H1 (cell line): ENCODE measurements at regions not wholly inside any gene's neighbourhood (a gene's known extent, or its start where the extent isn't known, plus 50 kb on each side); places are given as distances from the start of the nearest gene placed in this dataset.

Source experiments
- CTCF ChIA-PET: fragments of 300-600 bp; sonication (Branson Sonifier 250); formaldehyde crosslinking; loops from one replicate; lab custom pipeline; 2021; ENCODE audit not compliant: partially characterized antibody; lab: Charles Lee
- POLR2A ChIA-PET: fragments of 300-600 bp; sonication (Branson Sonifier 250); formaldehyde crosslinking; loops from one replicate; lab custom pipeline; 2021; ENCODE audit warnings: inconsistent platforms; ENCODE audit not compliant: partially characterized antibody; lab: Charles Lee
- DNase-seq, 2 experiments: peaks; one replicate each; pipeline versions ENCODE4 v3.0.0 to v3.0.0-alpha.2; 2010 to 2022; ENCODE audit warnings: low spot score in 2 of 2, low read depth in 1 of 2, mixed read lengths in 1 of 2
- FAIRE-seq: peaks from 2 replicates; lab custom pipeline; 2011; peaks lifted over from hg19 to GRCh38; lab: Jason Lieb, UNC
- H2AFZ ChIP-seq: 2 replicates; pipeline ENCODE4 v1.8.1; 2012; ENCODE audit warnings: low read length, inconsistent platforms
- H2AK5ac ChIP-seq: 2 replicates; pipeline ENCODE4 v1.6.1; 2013; ENCODE audit warnings: low read depth, low read length
- H2BK120ac ChIP-seq: replicated peaks from 2 replicates; pipeline ENCODE3; 2013; ENCODE audit warnings: low read depth, low read length, inconsistent platforms
- H2BK12ac ChIP-seq: 2 replicates; pipeline ENCODE4 v1.6.1; 2013; ENCODE audit warnings: low read depth, low read length
- H2BK15ac ChIP-seq: 2 replicates; pipeline ENCODE4 v1.6.1; 2013; ENCODE audit warnings: low read length
- H2BK20ac ChIP-seq: 2 replicates; pipeline ENCODE4 v1.6.1; 2013; ENCODE audit warnings: low read length
- H2BK5ac ChIP-seq: 2 replicates; pipeline ENCODE4 v1.6.1; 2013; ENCODE audit warnings: low read depth, low read length
- H3K14ac ChIP-seq: 2 replicates; pipeline ENCODE4 v1.6.1; 2013; ENCODE audit warnings: inconsistent platforms; ENCODE audit not compliant: insufficient read length
- H3K18ac ChIP-seq: 2 replicates; pipeline ENCODE4 v1.6.1; 2013; ENCODE audit warnings: low read length; ENCODE audit errors: extremely low read depth
- H3K23ac ChIP-seq: 2 replicates; pipeline ENCODE4 v1.6.1; 2013; ENCODE audit warnings: inconsistent platforms; ENCODE audit not compliant: insufficient read length
- H3K23me2 ChIP-seq: 2 replicates; pipeline ENCODE4 v1.6.1; 2013; ENCODE audit warnings: low read depth, low read length
- H3K27ac ChIP-seq: 2 replicates; pipeline ENCODE4 v1.6.1; 2011; ENCODE audit warnings: low read depth, low read length, inconsistent platforms
- H3K27me3 ChIP-seq, 4 experiments: replicated peaks in 1 of 4; 1 replicate in 1 of 4; 2 replicates in 3 of 4; pipeline versions ENCODE4 v1.6.1 to v1.8.1; 2011 to 2013; ENCODE audit warnings: low read length in 3 of 4, mild to moderate bottlenecking in 3 of 4, inconsistent platforms in 2 of 4, mixed read lengths in 2 of 4, moderate library complexity in 1 of 4; ENCODE audit not compliant: control insufficient read depth in 3 of 4, insufficient read depth in 3 of 4; ENCODE audit errors: extremely low read depth in 1 of 4
- H3K36me3 ChIP-seq, 4 experiments: 2 replicates each; pipeline versions ENCODE4 v1.6.1 to v1.8.1; 2011 to 2013; ENCODE audit warnings: mild to moderate bottlenecking in 4 of 4, low read length in 3 of 4, moderate library complexity in 2 of 4, control low read depth in 1 of 4, inconsistent platforms in 1 of 4; ENCODE audit not compliant: insufficient read depth in 4 of 4, control insufficient read depth in 2 of 4
- H3K4ac ChIP-seq: replicated peaks from 2 replicates; pipeline ENCODE3; 2013; ENCODE audit warnings: low read length, low read depth, mixed read lengths, inconsistent platforms; ENCODE audit not compliant: insufficient read length
- H3K4me1 ChIP-seq, 4 experiments: replicated peaks in 1 of 4; 1 replicate in 1 of 4; 2 replicates in 3 of 4; pipeline versions ENCODE4 v1.6.1 to v1.8.1; 2011 to 2013; ENCODE audit warnings: low read length in 3 of 4, inconsistent platforms in 2 of 4, mixed read lengths in 1 of 4; ENCODE audit not compliant: insufficient read depth in 4 of 4, control insufficient read depth in 3 of 4
- H3K4me2 ChIP-seq, 2 experiments: 2 replicates each; pipeline versions ENCODE4 v1.6.1 to v1.8.1; 2011 to 2013; ENCODE audit warnings: low read depth in 2 of 2, low read length in 2 of 2, control low read depth in 1 of 2, inconsistent platforms in 1 of 2, mild to moderate bottlenecking in 1 of 2; ENCODE audit not compliant: insufficient read depth in 1 of 2
- H3K4me3 ChIP-seq, 4 experiments: fragments of 200-600, 300-600 bp in 1 of 4; sonication (generic), shearing (Covaris generic), sonication (Bioruptor Twin) in 1 of 4; 2 replicates each; pipeline versions ENCODE4 v1.5.1 to v1.8.1; 2011 to 2016; ENCODE audit warnings: low read length in 4 of 4, low read depth in 3 of 4, control low read depth in 2 of 4, inconsistent platforms in 2 of 4, mild to moderate bottlenecking in 2 of 4, mixed read lengths in 1 of 4, moderate library complexity in 1 of 4; ENCODE audit not compliant: insufficient read depth in 2 of 4; ENCODE audit errors: extremely low read depth in 1 of 4
- H3K56ac ChIP-seq: replicated peaks from 2 replicates; pipeline ENCODE3; 2013; ENCODE audit warnings: low read depth, mild to moderate bottlenecking, mixed read lengths, low read length, inconsistent platforms; ENCODE audit not compliant: insufficient read length
- H3K79me1 ChIP-seq: 2 replicates; pipeline ENCODE4 v1.6.1; 2013; ENCODE audit warnings: low read depth, low read length, control low read depth
- H3K79me2 ChIP-seq, 2 experiments: 2 replicates each; pipeline versions ENCODE4 v1.6.1 to v1.8.1; 2012 to 2013; ENCODE audit warnings: low read length in 2 of 2, mild to moderate bottlenecking in 2 of 2, inconsistent platforms in 1 of 2; ENCODE audit not compliant: insufficient read depth in 2 of 2, control insufficient read depth in 1 of 2
- H3K9ac ChIP-seq, 4 experiments: replicated peaks in 1 of 4; 1 replicate in 1 of 4; 2 replicates in 3 of 4; pipeline versions ENCODE4 v1.6.1 to v1.8.1; 2011 to 2013; ENCODE audit warnings: low read depth in 3 of 4, low read length in 3 of 4, control low read depth in 2 of 4, mild to moderate bottlenecking in 2 of 4, moderate library complexity in 2 of 4, inconsistent platforms in 1 of 4; ENCODE audit errors: extremely low read depth in 1 of 4
- H3K9me3 ChIP-seq, 2 experiments: 2 replicates each; pipeline versions ENCODE4 v1.6.1 to v1.8.1; 2012 to 2013; ENCODE audit warnings: mild to moderate bottlenecking in 2 of 2, moderate library complexity in 2 of 2, control low read depth in 1 of 2, inconsistent platforms in 1 of 2, low read depth in 1 of 2, low read length in 1 of 2, mixed read lengths in 1 of 2; ENCODE audit not compliant: insufficient read depth in 2 of 2
- H4K20me1 ChIP-seq, 2 experiments: replicated peaks in 1 of 2; 2 replicates each; pipeline versions ENCODE3 to v1.8.1; 2011 to 2013; ENCODE audit warnings: inconsistent platforms in 2 of 2, low read length in 2 of 2, mild to moderate bottlenecking in 1 of 2; ENCODE audit not compliant: insufficient read depth in 2 of 2, control insufficient read depth in 1 of 2
- H4K5ac ChIP-seq: 2 replicates; pipeline ENCODE4 v1.6.1; 2013; ENCODE audit warnings: low read length, low read depth, mixed read lengths, inconsistent platforms; ENCODE audit not compliant: insufficient read length
- H4K8ac ChIP-seq: 2 replicates; pipeline ENCODE4 v1.8.0; 2013; ENCODE audit warnings: mild to moderate bottlenecking, moderate library complexity, low read length, inconsistent platforms; ENCODE audit not compliant: insufficient read depth; ENCODE audit errors: extremely low read depth
- H4K91ac ChIP-seq: replicated peaks from 2 replicates; pipeline ENCODE3; 2013; ENCODE audit warnings: low read length, mixed read lengths, inconsistent platforms; ENCODE audit not compliant: insufficient read length
- HDAC6 ChIP-seq: IDR thresholded peaks from one replicate; pipeline ENCODE4 v1.7.1; 2012; ENCODE audit warnings: low read depth, mild to moderate bottlenecking, inconsistent platforms, low read length, moderate library complexity
- PHF8 ChIP-seq: fragments of 200-600 bp; sonication (generic); conservative IDR thresholded peaks from 2 replicates; pipeline ENCODE4 v1.7.1; 2012; ENCODE audit warnings: low read depth, mild to moderate bottlenecking, inconsistent platforms, low read length, moderate library complexity
- POLR2AphosphoS5 ChIP-seq: IDR thresholded peaks from 2 replicates; pipeline ENCODE4 v1.6.1; 2011; ENCODE audit warnings: low read depth, low read length
- SP1 ChIP-seq: IDR thresholded peaks from 2 replicates; pipeline ENCODE4 v1.6.1; 2011; ENCODE audit warnings: low read depth, low read length
- WGBS, 2 experiments: shearing (Covaris generic) in 1 of 2; methylation state at CpG; one replicate each; pipeline versions ENCODE4 v1.1.6 to v1.1.7; 2013 to 2015; ENCODE audit warnings: low lambda C conversion rate in 2 of 2, mixed read lengths in 2 of 2, inconsistent platforms in 1 of 2, low coverage in 1 of 2, missing lambda C conversion rate in 1 of 2; ENCODE audit not compliant: insufficient replicate concordance in 2 of 2, insufficient coverage in 1 of 2, insufficient read length in 1 of 2; ENCODE audit errors: extremely low coverage in 1 of 2, missing lambda C conversion rate in 1 of 2; 5-methylcytosine and 5-hydroxymethylcytosine counted together
- TF ChIP-seq, protein P1 (sequence below): IDR thresholded peaks from 2 replicates; pipeline ENCODE4 v1.6.1; 2012; ENCODE audit warnings: inconsistent platforms
- TF ChIP-seq, protein P2 (sequence below): IDR thresholded peaks from 2 replicates; pipeline ENCODE4 v1.6.1; 2012; ENCODE audit warnings: low read length, inconsistent platforms
- TF ChIP-seq, protein P3 (sequence below), 3 experiments: IDR thresholded peaks; 1 replicate in 2 of 3; 2 replicates in 1 of 3; pipeline versions ENCODE4 v1.5.1 to v1.6.1; 2011; ENCODE audit warnings: low read length in 3 of 3, mild to moderate bottlenecking in 3 of 3, inconsistent platforms in 2 of 3, low read depth in 1 of 3, moderate library complexity in 1 of 3; ENCODE audit not compliant: insufficient read depth in 1 of 3; ENCODE audit errors: control extremely low read depth in 1 of 3

DNA sequence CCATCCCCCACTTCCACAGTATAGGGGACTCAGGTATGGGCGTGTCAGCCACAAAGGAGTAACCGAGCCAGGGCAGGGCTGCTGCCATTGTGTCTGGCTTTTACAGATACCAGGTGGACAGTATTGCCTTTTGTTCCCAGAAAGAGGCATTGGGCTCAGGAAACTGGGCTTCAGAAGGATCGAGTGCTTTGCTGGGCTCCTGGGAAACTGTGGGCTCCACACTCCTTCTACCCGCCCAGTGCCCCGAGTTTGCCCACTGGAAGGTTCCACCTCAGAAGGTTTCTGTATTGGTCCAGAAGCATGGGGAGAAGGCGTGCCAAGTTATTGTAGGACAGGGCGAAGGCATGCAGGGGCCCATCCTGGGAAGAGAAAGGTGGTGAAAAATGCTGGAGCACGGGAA lies 894.4 kb downstream of the TBC1D22A start:
- DNase-seq (no peak), FAIRE-seq (no peak)
- Histone ChIP-seq H3K36me3 (no peaks in the 10 kb centered on the region), H3K23me2 (peaks cover 9% of the 10 kb centered on the region; the same call in 1 of the 2 replicates), H4K20me1 (no peaks in the 10 kb centered on the region), H3K4ac (no peak overlapping the region), H4K91ac (no peak overlapping the region), H3K56ac (no peak overlapping the region), H3K9ac (no peak overlapping the region), H4K8ac (no peak overlapping the region), H3K27ac (no peak overlapping the region), H3K23ac (no peak overlapping the region), H3K4me3 (no peak overlapping the region), H3K9me3 (peaks cover 3 to 8% of the 10 kb centered on the region in 2 experiments; a peak in 3 of 4 replicates), H4K5ac (no peak overlapping the region), H2BK15ac (no peak overlapping the region), H3K79me1 (no peaks in the 10 kb centered on the region), H3K27me3 (peaks cover 1 to 17% (median 4%) of the 10 kb centered on the region in 4 experiments; a peak in 5 of 7 replicates), H3K14ac (no peak overlapping the region), H2BK5ac (no peak overlapping the region), H2AK5ac (no peak overlapping the region), H3K18ac (no peak overlapping the region), H3K4me2 (no peak overlapping the region), H2BK12ac (no peak overlapping the region), H2AFZ (no peak overlapping the region), H2BK120ac (no peak overlapping the region), H3K79me2 (no peaks in the 10 kb centered on the region), H3K4me1 (no peaks in the 10 kb centered on the region; a peak in 1 of 7 replicates), H2BK20ac (no peak overlapping the region; the same call in 1 of the 2 replicates)
- 91% methylated on average over 8 of the region's 8 CpGs; no CpG with 5 or more reads in 1 of the 2 experiments for WGBS, 2 experiments
- TF ChIP-seq POLR2AphosphoS5 (no peak), HDAC6 (no peak), PHF8 (no peak), SP1 (no peak)
- TF ChIP-seq, protein P1, sequence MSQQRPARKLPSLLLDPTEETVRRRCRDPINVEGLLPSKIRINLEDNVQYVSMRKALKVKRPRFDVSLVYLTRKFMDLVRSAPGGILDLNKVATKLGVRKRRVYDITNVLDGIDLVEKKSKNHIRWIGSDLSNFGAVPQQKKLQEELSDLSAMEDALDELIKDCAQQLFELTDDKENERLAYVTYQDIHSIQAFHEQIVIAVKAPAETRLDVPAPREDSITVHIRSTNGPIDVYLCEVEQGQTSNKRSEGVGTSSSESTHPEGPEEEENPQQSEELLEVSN, result no peak
- TF ChIP-seq, protein P2, sequence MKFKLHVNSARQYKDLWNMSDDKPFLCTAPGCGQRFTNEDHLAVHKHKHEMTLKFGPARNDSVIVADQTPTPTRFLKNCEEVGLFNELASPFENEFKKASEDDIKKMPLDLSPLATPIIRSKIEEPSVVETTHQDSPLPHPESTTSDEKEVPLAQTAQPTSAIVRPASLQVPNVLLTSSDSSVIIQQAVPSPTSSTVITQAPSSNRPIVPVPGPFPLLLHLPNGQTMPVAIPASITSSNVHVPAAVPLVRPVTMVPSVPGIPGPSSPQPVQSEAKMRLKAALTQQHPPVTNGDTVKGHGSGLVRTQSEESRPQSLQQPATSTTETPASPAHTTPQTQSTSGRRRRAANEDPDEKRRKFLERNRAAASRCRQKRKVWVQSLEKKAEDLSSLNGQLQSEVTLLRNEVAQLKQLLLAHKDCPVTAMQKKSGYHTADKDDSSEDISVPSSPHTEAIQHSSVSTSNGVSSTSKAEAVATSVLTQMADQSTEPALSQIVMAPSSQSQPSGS, result no peak
- TF ChIP-seq, protein P3, sequence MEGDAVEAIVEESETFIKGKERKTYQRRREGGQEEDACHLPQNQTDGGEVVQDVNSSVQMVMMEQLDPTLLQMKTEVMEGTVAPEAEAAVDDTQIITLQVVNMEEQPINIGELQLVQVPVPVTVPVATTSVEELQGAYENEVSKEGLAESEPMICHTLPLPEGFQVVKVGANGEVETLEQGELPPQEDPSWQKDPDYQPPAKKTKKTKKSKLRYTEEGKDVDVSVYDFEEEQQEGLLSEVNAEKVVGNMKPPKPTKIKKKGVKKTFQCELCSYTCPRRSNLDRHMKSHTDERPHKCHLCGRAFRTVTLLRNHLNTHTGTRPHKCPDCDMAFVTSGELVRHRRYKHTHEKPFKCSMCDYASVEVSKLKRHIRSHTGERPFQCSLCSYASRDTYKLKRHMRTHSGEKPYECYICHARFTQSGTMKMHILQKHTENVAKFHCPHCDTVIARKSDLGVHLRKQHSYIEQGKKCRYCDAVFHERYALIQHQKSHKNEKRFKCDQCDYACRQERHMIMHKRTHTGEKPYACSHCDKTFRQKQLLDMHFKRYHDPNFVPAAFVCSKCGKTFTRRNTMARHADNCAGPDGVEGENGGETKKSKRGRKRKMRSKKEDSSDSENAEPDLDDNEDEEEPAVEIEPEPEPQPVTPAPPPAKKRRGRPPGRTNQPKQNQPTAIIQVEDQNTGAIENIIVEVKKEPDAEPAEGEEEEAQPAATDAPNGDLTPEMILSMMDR (IDR thresholded peaks at IDR 0.05; ENCODE audit: control extremely low read depth in 1 of 3, insufficient read depth in 1 of 3, low read depth in 1 of 3, low read length in 3 of 3), result no peak
- CTCF ChIA-PET, result interaction anchor here (1.2 to 1.5 kb wide), 2 partner anchors 127 to 1287 kb away, joined by 3 to 5 read pairs; no protein-coding TSS in a partner anchor
- POLR2A ChIA-PET, result no interaction called here
